GM10248 (cell line): ENCODE measurements at regions not wholly inside any gene's neighbourhood (a gene's known extent, or its start where the extent isn't known, plus 50 kb on each side); places are given as distances from the start of the nearest gene placed in this dataset.
"Not testable (repeated sequence)": the region's sequence is repeated elsewhere in the genome, so short reads cannot be mapped to it uniquely, and the experiment has no call there.

Experiments used
- CTCF ChIA-PET: fragments of 300-600 bp; sonication (Branson Sonifier 250); formaldehyde crosslinking; extraction: SDS; loops from one replicate; lab custom pipeline; 2021; ENCODE audit warnings: antibody characterized with exemption; lab: Yijun Ruan, JAX
- POLR2A ChIA-PET: fragments of 350-650 bp; sonication (Branson Sonifier 250); formaldehyde crosslinking; extraction: SDS; loops from one replicate; lab custom pipeline; 2020; ENCODE audit warnings: antibody characterized with exemption; lab: Yijun Ruan, JAX
- DNase-seq: peaks from one replicate; pipeline ENCODE4 v3.0.0; 2012; ENCODE audit errors: extremely low spot score
- CTCF ChIP-seq: IDR thresholded peaks from 2 replicates; pipeline ENCODE4 v1.5.1; 2012; ENCODE audit warnings: mild to moderate bottlenecking, low read depth; ENCODE audit errors: extremely low read depth, missing control alignments, control extremely low read depth

- ChIA-PET POLR2A (no interaction called here), CTCF (interaction anchor here (1.3 kb wide), 1 partner anchor 63 kb away, joined by 4 read pairs; no protein-coding TSS in a partner anchor)
- DNase-seq = no peak
- no peak for TF ChIP-seq CTCF
These were observed 257.5 kb downstream of the MMUT start for GRCh38 chr6:49205526-49205925.

- no peak for DNase-seq
- ChIA-PET POLR2A (no interaction called here), CTCF (interaction anchor here (0.9 to 1.4 kb wide), 3 partner anchors 9 to 20 kb away, joined by 3 to 4 read pairs (median 3); no protein-coding TSS in a partner anchor)
- no peak for TF ChIP-seq CTCF
These were observed 260.0 kb downstream of the MMUT start for GRCh38 chr6:49202924-49203536.

- no peak for DNase-seq
- TF ChIP-seq CTCF = no peak
- CTCF ChIA-PET = no interaction called here
- POLR2A ChIA-PET = no interaction called here
These were observed 265.0 kb downstream of the MMUT start for GRCh38 chr6:49198015-49198414.

- POLR2A ChIA-PET, CTCF ChIA-PET, DNase-seq: not testable (repeated sequence)
These were observed 300.7 kb downstream of the MMUT start for GRCh38 chr6:49162379-49162778.

- DNase-seq = no peak
- POLR2A ChIA-PET = no interaction called here
- CTCF ChIA-PET = no interaction called here
- TF ChIP-seq CTCF = no peak
These were observed 307.7 kb downstream of the MMUT start for GRCh38 chr6:49155316-49155715.

DNA sequence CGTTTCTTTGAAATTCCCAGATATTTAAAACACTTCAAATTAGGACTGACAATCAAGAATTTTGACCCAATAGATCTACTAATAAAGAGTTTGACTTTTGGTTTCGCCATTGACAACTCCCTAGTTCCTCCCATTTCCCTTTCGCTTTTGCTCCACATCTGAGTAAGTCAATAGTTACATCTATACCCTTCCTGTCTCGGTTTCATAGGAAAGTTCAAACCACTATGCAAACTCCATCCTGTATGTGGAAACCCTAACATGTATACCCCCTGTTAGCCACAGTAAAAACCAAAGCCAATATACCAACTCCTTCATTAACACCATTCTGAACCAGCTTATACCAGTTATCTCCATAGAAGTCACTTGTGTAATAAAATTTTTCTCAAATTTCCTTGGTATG is 311.1 kb downstream of the MMUT start:
- CTCF ChIA-PET = no interaction called here
- POLR2A ChIA-PET = no interaction called here
- DNase-seq = no peak
- no peak for TF ChIP-seq CTCF

GRCh38 chr6:49151461-49151860 is 311.6 kb downstream of the MMUT start:
- ChIA-PET CTCF (no interaction called here), POLR2A (no interaction called here)
- no peak for DNase-seq
- TF ChIP-seq CTCF = no peak
